HG02870 (cell line): ENCODE measurements at regions not wholly inside any gene's neighbourhood (a gene's known extent, or its start where the extent isn't known, plus 50 kb on each side); places are given as distances from the start of the nearest gene placed in this dataset.

Source experiments
- ATAC-seq: cut with Tn5 transposase; IDR thresholded peaks from one replicate; pipeline ENCODE4 v1.9.1; 2021; ENCODE audit warnings: mild to moderate bottlenecking, moderate library complexity; ENCODE audit not compliant: unreplicated experiment

DNA sequence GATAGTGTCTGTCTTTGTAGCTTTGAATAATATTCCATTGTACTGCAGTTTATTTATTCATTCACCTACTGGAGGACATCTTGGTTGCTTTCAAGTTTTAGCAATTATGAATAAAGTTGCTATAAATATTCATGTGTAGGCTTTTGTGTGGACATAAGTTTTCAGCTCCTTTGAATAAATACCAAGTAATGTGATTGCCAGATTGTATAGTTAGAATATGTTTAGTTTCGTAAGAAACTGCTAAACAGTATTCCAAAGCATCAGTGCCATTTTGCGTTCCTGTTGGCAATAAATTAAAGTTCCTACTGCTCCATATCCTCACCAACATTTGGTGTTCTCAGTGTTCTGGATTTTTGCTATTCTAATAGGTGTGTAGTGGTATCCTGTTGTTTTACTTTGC is 311.7 kb upstream of the FMN2 start:
- ATAC-seq = no peak

DNA sequence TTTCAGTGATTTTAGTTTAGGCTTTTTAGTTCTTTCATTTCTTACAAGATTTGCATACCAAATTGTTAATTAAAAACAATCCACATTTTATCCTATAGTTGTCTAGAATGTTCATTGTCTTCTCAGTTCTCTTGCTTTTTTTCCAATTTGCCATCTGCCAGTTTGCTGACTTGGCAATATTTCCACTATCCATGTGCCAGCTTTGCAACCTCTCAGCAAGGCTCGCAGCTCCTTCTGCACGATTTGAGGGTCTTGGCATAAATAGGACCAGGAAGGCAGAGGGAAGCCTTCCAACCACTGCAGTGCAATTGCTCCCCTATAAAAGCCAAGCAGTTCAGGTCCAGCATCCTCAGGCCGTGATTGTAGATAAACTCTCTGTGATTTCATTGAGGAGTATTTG is 306.8 kb upstream of the FMN2 start:
- ATAC-seq = no peak

DNA sequence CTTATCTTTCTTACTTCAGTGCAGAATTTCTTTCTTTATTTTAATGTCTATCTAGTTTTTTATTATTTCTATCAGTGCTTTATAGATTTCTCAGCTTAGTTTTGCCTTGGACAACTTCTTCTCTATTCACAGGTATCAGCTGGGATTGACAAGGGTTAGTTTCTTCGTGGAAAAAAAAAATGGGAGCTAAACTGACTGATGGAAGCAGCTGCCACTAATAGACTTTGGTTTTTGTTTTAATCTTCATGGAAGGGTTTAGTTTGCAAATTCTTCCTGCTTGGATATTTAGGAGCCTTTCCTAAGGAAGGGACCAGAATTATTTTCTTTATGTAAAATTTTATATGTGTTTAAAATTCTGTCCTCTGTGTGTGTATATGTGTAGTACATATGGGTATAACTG is 306.1 kb upstream of the FMN2 start:
- ATAC-seq = no peak

DNA sequence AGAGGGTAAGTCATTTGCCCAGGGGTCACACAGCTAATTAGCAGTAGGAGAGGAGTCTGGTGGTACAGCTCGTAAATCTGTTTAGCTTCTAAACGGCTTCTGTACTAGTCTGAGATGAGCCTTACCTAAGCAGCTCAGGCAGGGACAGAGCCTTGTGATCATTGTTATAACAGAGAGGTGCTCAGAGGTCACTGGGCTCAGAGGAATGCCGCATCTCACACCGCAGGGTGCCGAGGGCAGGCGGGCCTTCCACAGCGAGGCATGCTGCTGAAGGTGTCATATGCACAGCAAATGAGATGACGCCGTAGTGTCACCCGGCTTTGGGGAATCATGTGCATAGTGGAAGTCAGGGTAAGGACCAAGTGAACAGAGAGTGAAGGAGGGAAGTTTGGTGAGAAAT is 305.2 kb upstream of the FMN2 start:
- ATAC-seq = no peak

DNA sequence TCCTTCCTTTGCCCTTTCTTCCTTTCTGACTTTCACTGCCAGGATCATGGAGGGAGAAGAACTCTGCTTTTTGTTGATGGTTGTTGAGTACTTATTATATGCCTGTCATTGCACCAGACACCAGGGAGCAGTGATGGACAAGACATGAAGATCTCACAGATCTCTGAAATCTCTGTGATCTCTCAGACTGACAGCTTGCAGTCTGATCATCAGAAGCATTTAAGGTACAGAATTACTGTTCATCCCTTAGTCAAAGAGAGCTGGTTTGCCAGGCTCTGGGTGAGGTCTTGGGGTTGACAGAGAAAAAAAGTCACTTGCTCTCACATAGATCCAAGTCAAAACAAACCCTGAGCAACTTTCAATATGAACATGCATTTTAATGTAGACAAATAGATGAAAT is 299.5 kb upstream of the FMN2 start:
- no peak for ATAC-seq

DNA sequence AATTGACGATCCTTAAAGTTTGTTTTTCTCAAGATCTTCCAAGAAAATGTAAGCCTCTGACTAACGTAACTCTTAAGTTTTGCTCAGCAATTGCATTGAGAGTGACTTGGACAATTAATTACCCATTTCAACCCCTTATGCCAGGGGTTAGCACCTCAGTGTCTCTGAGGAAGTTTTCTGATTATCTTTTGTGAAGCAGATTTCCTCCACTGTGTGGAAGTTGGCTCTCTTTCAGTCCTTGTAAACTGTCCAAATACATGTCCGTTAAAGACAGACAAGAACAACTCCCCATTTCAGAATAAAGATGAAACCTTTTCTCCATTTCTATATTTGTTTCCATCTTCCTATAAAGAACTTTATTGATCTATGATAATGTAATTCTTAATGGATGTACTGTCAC is 296.4 kb upstream of the FMN2 start:
- ATAC-seq = no peak

DNA sequence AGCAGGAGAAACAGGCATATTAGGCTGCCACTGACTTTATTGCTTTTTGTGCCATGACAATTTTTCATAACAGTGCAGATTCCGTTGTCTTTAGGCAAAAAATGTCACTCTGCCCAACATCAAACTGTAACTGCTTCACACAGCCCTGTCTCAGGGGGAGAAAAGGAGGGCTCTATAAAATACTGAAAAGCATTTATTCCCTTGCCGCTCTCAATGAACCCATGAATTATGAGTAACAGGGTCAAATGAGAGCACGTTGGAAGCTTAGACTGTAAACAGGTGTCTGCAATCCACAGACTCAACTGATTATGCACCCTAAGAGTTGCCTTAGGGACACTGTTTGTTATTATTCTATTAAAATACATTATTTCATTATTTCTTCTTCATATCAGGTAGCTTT is 292.1 kb upstream of the FMN2 start:
- no peak for ATAC-seq

DNA sequence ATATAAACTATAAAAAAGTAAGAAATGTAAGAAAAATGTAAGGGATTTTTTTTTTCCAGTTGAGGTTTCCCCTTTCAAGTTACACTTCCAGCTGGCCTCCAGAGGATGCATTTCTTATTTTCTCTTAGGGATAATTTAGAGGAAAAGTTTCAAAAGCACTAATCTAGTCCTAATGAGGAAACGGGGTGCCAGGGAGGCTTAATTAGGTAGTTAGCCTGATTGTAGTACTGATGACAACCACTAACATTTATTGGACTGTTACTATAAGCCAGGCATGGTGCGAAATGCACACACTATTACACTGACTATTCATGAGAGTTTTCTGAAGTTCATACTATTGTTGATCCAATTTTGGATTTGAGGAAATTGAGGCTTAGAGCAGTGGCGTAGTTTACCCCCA is 290.8 kb upstream of the FMN2 start:
- ATAC-seq = no peak

DNA sequence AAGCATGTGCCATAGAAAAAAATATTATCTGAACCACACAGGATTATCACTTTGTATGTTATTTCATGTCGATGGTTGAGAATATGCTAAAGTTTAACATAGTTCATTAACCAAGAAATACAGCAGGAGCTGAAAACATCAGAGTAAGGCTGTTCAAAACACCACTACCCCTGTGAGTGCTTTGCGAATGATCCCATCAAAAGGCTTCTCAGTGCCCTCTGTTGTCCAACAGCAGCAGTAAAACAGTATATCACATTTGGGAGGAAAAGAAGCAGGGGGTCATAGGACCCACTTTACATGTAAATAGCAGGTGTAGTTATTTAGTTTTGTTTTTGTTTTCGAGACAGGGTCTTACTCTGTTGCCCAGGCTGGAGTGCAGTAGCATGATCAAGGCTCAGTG is 289.4 kb upstream of the FMN2 start:
- no peak for ATAC-seq

DNA sequence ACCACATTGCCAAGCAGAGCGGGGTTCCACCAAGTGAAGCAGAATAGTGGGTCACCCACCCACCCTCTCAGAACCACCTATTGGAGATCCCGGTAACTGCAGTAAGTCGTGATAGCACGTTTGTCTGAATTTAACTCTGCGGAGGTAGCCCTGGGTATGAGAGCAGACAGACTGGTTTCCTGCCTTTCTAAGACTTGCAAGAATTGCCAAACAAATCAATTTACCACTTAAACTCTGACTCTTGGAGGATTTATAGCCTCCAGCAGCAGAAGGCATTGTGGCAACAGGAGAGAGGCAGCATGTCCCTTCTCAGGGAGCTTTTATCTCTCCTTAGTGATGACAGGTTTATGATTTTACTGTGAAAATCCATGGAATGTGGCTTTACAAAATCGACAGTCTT is 287.9 kb upstream of the FMN2 start:
- ATAC-seq = no peak

DNA sequence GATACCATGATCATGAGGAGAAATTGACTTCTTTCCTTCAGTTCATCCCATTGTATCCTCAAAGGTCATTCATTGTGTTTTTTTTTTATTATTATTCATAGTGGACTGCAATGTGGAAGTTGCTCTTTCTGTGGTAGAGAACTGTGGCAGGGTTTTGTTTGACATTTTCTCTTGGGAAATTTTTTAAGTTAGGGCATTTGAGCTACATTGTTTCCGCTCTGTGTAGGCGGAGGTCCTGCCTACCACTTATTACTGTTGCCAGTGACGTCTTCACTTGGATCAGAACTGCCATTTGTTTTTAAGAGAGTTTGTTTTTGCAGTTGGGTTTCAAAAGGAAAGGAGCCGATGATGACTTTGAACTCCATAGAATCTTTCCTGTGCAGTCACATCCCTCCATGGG is 287.4 kb upstream of the FMN2 start:
- no peak for ATAC-seq

DNA sequence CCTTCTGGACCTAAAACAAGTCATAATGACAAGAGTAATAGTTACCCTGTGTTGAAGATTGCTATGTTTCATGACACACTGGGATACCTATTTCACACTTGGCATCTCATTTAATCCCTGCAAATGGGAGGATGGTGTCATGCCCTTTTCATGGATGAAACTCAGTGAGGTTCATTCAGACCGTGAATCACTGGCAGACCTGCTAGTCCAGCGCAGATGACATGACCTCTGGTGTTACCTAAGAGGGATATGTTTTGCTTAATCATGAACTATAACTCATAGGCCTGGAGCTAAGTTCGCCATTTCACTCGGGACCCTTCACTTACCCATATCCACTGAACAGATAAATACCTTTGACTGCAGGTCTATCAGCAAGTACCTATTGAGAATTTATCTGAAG is 286.6 kb upstream of the FMN2 start:
- no peak for ATAC-seq

DNA sequence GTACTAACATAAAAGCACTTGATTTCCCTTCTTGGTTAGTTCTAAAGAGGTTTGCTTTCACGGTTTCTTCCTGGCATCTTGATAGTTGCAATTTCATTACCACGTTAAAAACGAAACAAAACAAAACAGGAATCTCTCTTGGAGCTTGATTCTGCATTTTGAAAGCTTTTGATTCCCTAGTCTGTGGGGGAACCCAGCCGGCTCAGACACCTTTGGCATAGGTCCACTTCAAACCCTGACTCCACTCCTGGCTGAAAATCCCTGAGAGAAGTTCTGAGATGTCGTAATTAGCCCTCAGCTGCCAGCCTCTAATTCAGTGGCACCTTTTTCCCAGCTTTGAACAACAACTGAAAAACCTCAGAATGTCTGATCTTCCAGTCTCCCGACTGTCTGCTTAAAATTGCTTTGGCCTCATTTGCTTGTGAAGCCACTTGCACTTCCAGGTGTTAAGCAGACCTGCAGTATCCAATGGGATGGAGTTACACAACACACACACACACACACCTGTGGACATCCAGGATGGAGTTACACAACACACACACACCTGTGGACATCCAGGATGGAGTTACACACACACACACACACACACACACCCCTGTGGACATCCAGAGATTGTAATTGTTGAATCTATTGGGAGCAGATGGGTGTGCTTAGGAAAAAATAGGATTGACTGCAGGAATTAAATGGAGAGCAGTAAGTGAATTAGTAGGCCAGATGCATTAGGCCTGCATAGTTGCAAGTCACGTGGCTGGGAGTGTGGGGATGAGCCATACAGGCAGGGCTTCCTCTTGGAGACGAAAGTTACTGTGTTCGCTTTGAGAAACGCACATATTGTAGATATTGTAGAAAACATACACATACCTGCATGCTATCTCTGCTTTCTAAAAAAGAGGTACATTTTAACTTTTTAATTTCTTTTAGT is 285.6 kb upstream of the FMN2 start:
- ATAC-seq = no peak

DNA sequence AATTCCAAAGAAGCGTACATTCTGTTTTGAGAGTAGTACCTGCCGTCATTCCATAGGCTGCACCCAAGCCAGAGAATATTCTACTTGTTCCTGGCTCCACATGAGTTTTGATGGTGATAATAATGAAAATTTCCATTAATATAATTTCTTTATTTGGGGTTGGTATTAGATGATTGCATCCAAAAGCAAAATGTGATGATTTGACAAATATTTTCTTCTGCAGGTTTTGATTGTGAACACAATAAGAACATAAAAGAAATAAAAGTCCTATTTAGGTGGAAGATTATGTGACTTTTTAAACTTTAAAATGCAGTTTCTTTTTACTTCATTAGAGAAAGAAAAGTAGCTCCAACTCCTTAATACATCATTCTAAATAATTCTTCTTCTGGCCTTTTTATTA is 284.8 kb upstream of the FMN2 start:
- ATAC-seq = no peak

DNA sequence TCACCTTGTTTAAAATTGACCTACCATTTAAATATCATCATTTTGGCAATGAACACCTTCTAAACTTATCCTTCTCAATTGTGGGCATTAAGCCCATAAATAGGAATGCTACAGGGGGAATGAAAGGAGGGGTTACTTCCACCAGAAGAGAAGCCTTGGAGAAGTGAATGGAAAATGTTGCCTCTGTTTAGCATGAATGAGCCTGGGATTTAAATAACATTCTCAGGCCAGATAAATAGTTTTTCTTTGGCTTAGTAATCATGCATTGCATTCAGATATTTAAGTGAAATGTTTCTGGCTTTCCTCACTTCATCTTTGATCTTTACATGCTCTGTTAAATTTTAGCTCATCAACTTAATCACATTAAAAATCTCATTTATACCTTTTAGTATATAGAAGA is 284.3 kb upstream of the FMN2 start:
- no peak for ATAC-seq

DNA sequence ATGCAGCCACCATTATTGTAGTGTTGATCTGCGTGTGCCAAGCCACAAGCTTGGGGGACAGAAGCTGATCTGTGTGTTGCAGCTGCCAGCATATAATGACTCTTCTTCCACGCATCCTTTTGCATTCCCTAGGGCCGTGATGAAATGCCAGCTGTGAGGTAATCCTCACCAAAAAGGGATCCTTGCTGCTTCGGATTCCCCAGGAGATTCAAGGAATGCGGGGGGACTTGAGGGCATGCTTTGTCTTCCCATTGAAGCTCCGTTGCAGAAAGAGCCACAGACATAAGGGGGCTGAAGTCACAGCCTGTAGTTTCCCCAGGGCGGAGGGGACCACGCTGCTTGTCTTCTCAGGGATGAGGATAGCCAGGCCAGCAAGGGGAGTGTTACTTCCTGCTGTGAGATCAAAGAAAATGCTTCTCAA is 281.6 kb upstream of the FMN2 start:
- ATAC-seq = no peak

DNA sequence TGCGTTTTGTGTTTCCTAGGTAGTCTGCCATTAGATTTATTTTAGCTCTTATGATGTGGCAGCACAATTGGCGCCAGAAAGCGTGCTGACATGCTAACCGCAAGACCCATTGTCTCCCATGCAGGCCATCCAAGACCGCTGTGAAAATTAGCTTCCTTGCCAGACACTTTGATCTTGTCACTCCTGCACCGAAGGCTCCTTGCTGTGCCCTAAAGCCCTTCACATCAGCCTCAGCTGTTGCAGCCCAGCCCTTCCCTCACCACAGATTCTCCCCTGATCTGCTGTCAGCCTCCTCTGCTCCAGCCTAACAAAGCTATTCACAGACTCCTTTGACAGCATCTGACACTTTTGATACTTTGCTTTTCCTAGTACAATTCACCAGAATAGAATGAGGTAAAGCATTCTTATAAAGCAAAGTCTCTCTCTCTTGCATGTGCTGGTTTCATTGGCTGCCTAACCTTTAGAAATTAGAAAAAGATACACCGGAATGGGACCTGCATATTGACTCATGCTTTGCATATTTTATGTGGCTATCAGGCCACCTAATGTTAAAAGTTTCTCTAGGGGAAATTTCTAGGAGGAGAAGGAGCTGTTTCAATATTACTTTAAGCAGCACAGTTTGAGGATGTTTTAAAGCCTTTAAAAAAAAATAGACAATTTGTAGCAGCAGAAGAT is 280.3 kb upstream of the FMN2 start:
- ATAC-seq = no peak

DNA sequence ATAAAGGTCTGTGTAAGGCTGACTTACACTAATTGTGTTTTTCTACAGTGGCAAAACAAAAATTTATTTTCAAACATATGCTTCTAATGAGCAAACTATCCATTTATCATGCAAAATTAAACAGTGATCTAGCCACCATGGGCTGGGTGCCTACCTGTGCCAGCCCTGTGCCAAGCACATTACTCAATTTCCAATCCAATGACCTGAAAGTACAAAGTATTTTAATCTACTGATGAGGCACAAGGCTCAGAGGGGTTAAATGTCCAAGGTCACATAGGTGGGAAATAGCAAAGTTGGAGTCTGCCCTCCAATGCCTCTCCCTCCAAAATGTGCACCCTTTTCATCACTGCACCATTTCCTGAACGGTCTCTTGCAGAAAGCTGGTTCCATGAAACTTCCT is 279.1 kb upstream of the FMN2 start:
- ATAC-seq = no peak

DNA sequence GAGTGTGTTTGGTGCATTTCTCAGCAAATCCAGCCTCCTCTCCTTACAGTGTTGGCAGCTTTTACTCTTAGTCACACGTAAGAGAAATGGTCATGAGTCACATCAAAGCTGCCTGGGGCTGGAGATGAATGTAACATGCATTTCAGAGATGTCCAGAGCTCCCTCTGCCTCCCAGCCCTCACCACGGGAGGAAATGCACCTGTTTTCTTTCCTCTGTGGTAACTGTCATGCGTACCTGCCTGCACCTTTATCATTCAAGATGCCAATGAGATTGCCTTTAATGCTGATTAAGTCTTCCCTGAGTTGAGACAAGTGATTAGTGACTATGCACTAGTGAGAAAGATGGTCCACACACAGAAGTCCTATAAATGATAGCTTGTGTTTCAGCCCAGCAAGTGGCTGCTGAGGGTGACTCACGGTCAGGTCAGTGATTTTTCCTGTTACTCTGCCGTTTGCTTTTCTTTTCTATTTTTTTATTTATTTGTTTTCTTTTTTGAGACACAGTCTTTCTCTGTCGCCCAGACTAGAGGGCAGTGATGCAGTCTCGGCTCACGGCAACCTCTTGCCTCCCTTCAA is 277.3 kb upstream of the FMN2 start:
- ATAC-seq = no peak

DNA sequence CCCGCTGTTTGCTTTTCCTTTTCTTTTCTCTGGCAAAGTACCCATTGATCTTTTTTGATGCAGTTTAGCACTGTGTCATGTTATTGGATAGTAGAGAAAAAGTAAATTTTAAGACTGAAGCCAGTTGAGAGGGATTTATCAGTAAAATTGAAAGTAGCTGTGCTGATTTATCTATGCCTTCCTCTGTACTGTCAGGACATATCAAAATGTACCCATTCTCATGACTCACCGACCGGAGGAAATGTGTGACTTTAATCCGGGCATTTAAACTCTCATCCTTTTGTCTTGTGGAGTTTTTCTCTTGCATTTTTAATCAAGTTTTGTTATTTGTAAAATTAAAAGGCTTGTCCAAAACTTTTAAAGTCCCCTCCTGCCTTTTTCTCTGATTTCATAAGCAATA is 276.6 kb upstream of the FMN2 start:
- no peak for ATAC-seq

DNA sequence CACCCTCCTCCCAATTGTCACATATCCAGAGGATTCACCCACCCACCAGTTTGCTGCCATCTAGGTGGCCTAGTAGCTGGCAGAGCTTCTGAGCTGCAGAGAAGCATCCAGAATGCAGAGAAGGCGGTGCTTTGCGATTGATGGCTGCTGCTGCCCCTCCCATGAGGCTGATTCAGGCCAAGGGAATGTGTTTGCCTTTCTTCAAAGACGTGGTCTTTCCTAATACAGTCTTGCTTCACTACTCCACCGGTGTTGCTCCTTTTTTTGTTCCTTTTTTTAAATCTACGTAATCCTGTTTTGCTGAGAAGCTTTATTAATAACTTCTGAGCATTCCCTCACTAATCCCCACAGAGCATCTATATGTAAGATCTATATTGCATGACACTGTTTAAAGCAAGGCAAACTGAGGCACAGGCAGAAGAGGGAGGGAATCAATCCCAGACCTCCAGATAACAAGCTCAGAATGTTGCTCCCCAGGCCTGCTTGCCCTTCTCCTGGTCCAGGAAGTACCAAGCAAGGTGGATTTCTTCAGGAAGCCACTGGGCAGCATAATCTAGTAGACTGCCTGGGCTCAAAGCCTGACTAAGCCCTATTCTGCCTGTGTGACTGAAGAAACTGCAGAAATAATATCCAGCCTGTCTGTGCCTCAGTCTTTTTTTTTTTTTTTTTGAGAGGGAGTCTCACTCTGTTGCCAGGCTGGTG is 275.5 kb upstream of the FMN2 start:
- ATAC-seq = no peak

DNA sequence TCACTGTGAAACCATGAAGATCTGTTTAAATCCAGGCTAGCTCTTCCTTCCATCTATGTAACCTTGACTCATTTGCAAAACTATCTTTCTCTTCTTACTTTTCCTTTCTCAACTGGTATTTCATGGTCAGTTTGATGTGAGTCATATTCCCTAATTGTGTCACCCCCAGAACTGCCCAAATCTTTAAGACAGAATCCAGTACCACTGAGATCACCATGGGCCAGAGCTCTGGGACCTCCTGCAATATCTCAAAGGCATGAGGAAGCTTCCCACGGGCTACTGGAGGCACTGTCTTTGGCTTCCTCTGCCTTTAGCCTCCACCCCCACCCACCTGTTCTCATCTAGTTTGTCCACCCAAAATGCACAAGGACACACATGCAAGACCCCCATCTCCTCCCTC is 274.4 kb upstream of the FMN2 start:
- no peak for ATAC-seq
